ENCODE measurements at regions not wholly inside any gene's neighbourhood (a gene's known extent, or its start where the extent isn't known, plus 50 kb on each side); places are given as distances from the start of the nearest gene placed in this dataset.
A peak's percentile ranks its signal among the peaks of the same experiment; 100 is the strongest.
"Not testable (repeated sequence)": the region's sequence is repeated elsewhere in the genome, so short reads cannot be mapped to it uniquely, and the experiment has no call there.

DNA sequence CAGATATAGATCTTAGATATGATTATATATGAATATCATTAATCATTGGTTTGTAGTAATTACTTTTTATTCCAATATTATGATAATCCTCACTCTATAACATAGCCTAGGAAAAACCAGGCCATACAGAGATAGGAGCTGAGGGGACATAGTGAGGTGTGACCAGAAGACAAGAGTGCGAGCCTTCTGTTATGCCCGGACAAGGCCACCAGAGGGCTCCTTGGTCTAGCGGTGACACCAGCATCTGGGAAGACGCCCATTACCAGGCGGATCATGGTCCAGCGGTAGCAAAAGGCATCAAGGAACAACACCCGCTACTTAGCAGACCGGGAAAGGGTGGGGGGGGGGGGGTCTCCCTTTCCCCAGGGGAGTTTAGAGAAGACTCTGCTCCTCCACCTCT, 96.4 kb upstream of the WSB1 start:
- not testable (repeated sequence) for H2AK5ac ChIP-seq (ENCODE audit: low read length); H3K36me3 ChIP-seq (ENCODE audit: control insufficient read depth in 1 of 2, insufficient read depth in 2 of 2, low read length in 2 of 2); H3K79me1 ChIP-seq (ENCODE audit: low read length); H3K18ac ChIP-seq (ENCODE audit: low read length); H2BK120ac ChIP-seq (ENCODE audit: insufficient read depth, low read length, poor library complexity); H3K23ac ChIP-seq (ENCODE audit: low read length); H2AFZ ChIP-seq (ENCODE audit: insufficient read depth, low read length, poor library complexity); H3K79me2 ChIP-seq (ENCODE audit: control insufficient read depth, insufficient read depth, low read length, poor library complexity); H3K4me2 ChIP-seq (ENCODE audit: low read length); H3K27ac ChIP-seq (ENCODE audit: low read depth, low read length); H3K9ac ChIP-seq (ENCODE audit: low read length); H4K91ac ChIP-seq (ENCODE audit: low read depth, low read length); H3K9me3 ChIP-seq (ENCODE audit: insufficient read depth, low read depth, low read length); H4K12ac ChIP-seq (ENCODE audit: low read depth, low read length); H2BK12ac ChIP-seq (ENCODE audit: low read length); H3K4me3 ChIP-seq (ENCODE audit: low read depth, low read length); H2BK5ac ChIP-seq (ENCODE audit: low read depth, low read length, poor library complexity); H3K4me1 ChIP-seq (ENCODE audit: control insufficient read depth in 1 of 2, insufficient read depth in 2 of 2, low read length in 2 of 2); H3K27me3 ChIP-seq (ENCODE audit: insufficient read depth, low read length); H4K8ac ChIP-seq (ENCODE audit: low read depth, low read length); H3K4ac ChIP-seq (ENCODE audit: low read depth, low read length); H3K14ac ChIP-seq (ENCODE audit: low read length)
- DNase-seq = peak in 1 of 2 donors; percentile 46
- no CpG with 5 or more reads among the region's 8 CpGs for WGBS (ENCODE audit: extremely low coverage, insufficient coverage, insufficient read length)

DNA sequence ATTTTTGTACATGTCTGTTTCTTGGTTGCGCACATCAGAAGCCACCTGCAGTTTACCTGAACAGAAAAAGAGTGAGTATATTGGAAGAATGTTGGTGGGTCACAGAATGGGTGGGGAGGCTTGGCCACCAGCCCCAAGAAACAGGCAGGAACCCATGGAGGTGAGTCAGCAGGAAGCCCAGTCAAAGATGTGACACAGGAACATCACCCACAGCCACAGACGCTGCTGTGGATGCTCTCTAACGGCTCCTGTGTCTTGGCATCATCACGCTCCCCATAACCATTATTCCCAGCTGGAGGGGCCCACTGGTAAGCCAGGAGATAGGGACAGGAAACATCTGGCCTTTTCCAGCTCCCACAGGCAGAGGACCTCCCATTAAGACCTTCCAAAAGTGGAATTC, 94.0 kb upstream of the WSB1 start:
- Histone ChIP-seq H3K4ac (ENCODE audit: low read depth, low read length) (no peak overlapping the region), H2BK5ac (ENCODE audit: low read depth, low read length, poor library complexity) (no peak overlapping the region), H3K9ac (ENCODE audit: low read length) (no peak overlapping the region), H4K8ac (ENCODE audit: low read depth, low read length) (no peak overlapping the region), H4K12ac (ENCODE audit: low read depth, low read length) (no peak overlapping the region), H3K27me3 (ENCODE audit: insufficient read depth, low read length) (peaks cover 3% of the 10 kb centered on the region), H3K14ac (ENCODE audit: low read length) (no peak overlapping the region), H3K9me3 (ENCODE audit: insufficient read depth, low read depth, low read length) (no peaks in the 10 kb centered on the region), H2AFZ (ENCODE audit: insufficient read depth, low read length, poor library complexity) (no peak overlapping the region), H3K4me2 (ENCODE audit: low read length) (no peak overlapping the region), H3K4me3 (ENCODE audit: low read depth, low read length) (no peak overlapping the region), H4K91ac (ENCODE audit: low read depth, low read length) (no peak overlapping the region), H3K79me1 (ENCODE audit: low read length) (no peaks in the 10 kb centered on the region), H2BK120ac (ENCODE audit: insufficient read depth, low read length, poor library complexity) (no peak overlapping the region), H3K79me2 (ENCODE audit: control insufficient read depth, insufficient read depth, low read length, poor library complexity) (no peaks in the 10 kb centered on the region), H3K27ac (ENCODE audit: low read depth, low read length) (no peak overlapping the region), H2BK12ac (ENCODE audit: low read length) (no peak overlapping the region), H3K4me1 (ENCODE audit: control insufficient read depth in 1 of 2, insufficient read depth in 2 of 2, low read length in 2 of 2) (no peaks in the 10 kb centered on the region), H3K23ac (ENCODE audit: low read length) (no peak overlapping the region), H3K36me3 (ENCODE audit: control insufficient read depth in 1 of 2, insufficient read depth in 2 of 2, low read length in 2 of 2) (no peaks in the 10 kb centered on the region), H2AK5ac (ENCODE audit: low read length) (no peak overlapping the region), H3K18ac (ENCODE audit: low read length) (no peak overlapping the region)
- no CpG with 5 or more reads among the region's 4 CpGs for WGBS (ENCODE audit: extremely low coverage, insufficient coverage, insufficient read length)
- no peak for DNase-seq

DNA sequence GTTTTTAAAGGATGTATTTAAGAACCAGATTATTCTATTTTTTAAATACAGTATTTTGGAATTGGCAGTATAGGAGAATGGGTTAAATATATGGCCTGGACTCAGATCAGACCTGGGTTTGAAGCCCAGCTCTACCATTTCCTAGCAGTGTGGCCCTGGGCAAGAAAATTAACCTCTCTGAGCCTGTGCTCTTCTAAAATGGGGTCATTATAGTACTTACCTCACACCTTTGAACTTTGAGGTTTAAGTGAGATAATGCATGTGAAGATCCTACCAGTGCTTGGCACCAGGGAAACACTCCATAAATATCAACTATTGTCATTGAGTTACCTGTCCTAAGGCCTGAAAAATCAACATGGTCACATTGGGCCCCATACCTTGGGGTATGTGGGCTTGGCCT, 93.4 kb upstream of the WSB1 start:
- H3K9ac ChIP-seq (ENCODE audit: low read length) = no peak overlapping the region
- no peak overlapping the region for H3K4me3 ChIP-seq (ENCODE audit: low read depth, low read length)
- H3K18ac ChIP-seq (ENCODE audit: low read length) = no peak overlapping the region
- H3K79me1 ChIP-seq (ENCODE audit: low read length) = no peaks in the 10 kb centered on the region
- no peak overlapping the region for H3K27ac ChIP-seq (ENCODE audit: low read depth, low read length)
- H3K27me3 ChIP-seq (ENCODE audit: insufficient read depth, low read length) = peaks cover 3% of the 10 kb centered on the region
- no peak overlapping the region for H2BK120ac ChIP-seq (ENCODE audit: insufficient read depth, low read length, poor library complexity)
- H3K79me2 ChIP-seq (ENCODE audit: control insufficient read depth, insufficient read depth, low read length, poor library complexity) = no peaks in the 10 kb centered on the region
- DNase-seq = no peak
- no peaks in the 10 kb centered on the region for H3K4me1 ChIP-seq (ENCODE audit: control insufficient read depth in 1 of 2, insufficient read depth in 2 of 2, low read length in 2 of 2)
- no peak overlapping the region for H3K23ac ChIP-seq (ENCODE audit: low read length)
- H3K9me3 ChIP-seq (ENCODE audit: insufficient read depth, low read depth, low read length) = no peaks in the 10 kb centered on the region
- H4K12ac ChIP-seq (ENCODE audit: low read depth, low read length) = no peak overlapping the region
- H3K36me3 ChIP-seq (ENCODE audit: control insufficient read depth in 1 of 2, insufficient read depth in 2 of 2, low read length in 2 of 2) = no peaks in the 10 kb centered on the region
- no peak overlapping the region for H3K4ac ChIP-seq (ENCODE audit: low read depth, low read length)
- H2AFZ ChIP-seq (ENCODE audit: insufficient read depth, low read length, poor library complexity) = no peak overlapping the region
- no peak overlapping the region for H3K4me2 ChIP-seq (ENCODE audit: low read length)
- H2BK12ac ChIP-seq (ENCODE audit: low read length) = no peak overlapping the region
- H2BK5ac ChIP-seq (ENCODE audit: low read depth, low read length, poor library complexity) = no peak overlapping the region
- H3K14ac ChIP-seq (ENCODE audit: low read length) = no peak overlapping the region
- H2AK5ac ChIP-seq (ENCODE audit: low read length) = no peak overlapping the region
- H4K8ac ChIP-seq (ENCODE audit: low read depth, low read length) = no peak overlapping the region
- H4K91ac ChIP-seq (ENCODE audit: low read depth, low read length) = no peak overlapping the region

DNA sequence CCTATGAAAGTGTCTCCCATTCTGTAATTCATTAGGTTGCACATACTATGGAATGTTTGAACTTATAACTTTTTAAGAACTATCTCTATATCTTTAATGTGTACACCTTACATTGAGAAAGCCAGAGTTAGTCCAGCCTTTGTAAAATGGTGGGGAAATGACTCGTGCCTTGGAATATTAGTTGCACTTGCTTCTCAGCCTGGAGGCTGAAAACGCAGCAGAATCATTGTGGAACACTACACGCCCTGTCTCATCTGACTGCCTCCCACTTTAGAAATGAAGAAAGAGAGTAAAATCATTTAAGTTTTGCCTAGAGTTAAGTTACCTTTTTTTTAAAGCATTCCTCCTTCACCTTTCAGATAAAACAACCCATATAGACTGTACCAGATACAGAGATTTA, 90.7 kb upstream of the WSB1 start:
- Histone ChIP-seq H3K4me3 (ENCODE audit: low read depth, low read length) (no peak overlapping the region), H3K27me3 (ENCODE audit: insufficient read depth, low read length) (peaks cover 3% of the 10 kb centered on the region), H3K79me2 (ENCODE audit: control insufficient read depth, insufficient read depth, low read length, poor library complexity) (no peaks in the 10 kb centered on the region), H3K4me1 (ENCODE audit: control insufficient read depth in 1 of 2, insufficient read depth in 2 of 2, low read length in 2 of 2) (no peaks in the 10 kb centered on the region), H3K79me1 (ENCODE audit: low read length) (no peaks in the 10 kb centered on the region), H2AK5ac (ENCODE audit: low read length) (no peak overlapping the region), H3K9ac (ENCODE audit: low read length) (no peak overlapping the region), H3K14ac (ENCODE audit: low read length) (no peak overlapping the region), H4K8ac (ENCODE audit: low read depth, low read length) (no peak overlapping the region), H2BK12ac (ENCODE audit: low read length) (no peak overlapping the region), H3K23ac (ENCODE audit: low read length) (no peak overlapping the region), H2BK120ac (ENCODE audit: insufficient read depth, low read length, poor library complexity) (no peak overlapping the region), H3K18ac (ENCODE audit: low read length) (no peak overlapping the region), H4K91ac (ENCODE audit: low read depth, low read length) (no peak overlapping the region), H2AFZ (ENCODE audit: insufficient read depth, low read length, poor library complexity) (no peak overlapping the region), H3K9me3 (ENCODE audit: insufficient read depth, low read depth, low read length) (peaks cover 1% of the 10 kb centered on the region), H3K36me3 (ENCODE audit: control insufficient read depth in 1 of 2, insufficient read depth in 2 of 2, low read length in 2 of 2) (no peaks in the 10 kb centered on the region), H3K4ac (ENCODE audit: low read depth, low read length) (no peak overlapping the region), H3K27ac (ENCODE audit: low read depth, low read length) (no peak overlapping the region), H2BK5ac (ENCODE audit: low read depth, low read length, poor library complexity) (no peak overlapping the region), H4K12ac (ENCODE audit: low read depth, low read length) (no peak overlapping the region), H3K4me2 (ENCODE audit: low read length) (no peak overlapping the region)
- no CpG with 5 or more reads among the region's 3 CpGs for WGBS (ENCODE audit: extremely low coverage, insufficient coverage, insufficient read length)
- no peak for DNase-seq

DNA sequence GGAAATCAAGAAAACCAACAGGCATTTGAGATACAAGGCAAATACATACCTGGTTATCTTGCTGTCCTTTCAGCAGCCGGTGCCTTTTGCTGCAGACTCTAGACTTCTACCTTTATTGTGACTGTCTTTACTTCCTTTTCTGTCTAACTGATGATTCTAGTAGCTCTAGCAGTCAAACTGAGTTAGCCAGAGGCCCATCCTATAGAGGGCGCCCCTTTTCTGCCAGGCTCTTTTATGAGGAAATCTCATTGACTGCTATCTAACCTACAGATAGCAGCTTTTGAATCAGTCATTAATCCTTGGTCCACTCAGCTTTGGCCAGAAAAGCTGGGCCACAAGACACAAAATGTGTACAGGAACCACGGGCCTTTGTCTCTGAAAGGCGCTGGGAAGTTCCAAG, 87.5 kb upstream of the WSB1 start:
- H3K27ac ChIP-seq (ENCODE audit: low read depth, low read length) = no peak overlapping the region
- no peak overlapping the region for H2BK5ac ChIP-seq (ENCODE audit: low read depth, low read length, poor library complexity)
- no peaks in the 10 kb centered on the region for H3K79me2 ChIP-seq (ENCODE audit: control insufficient read depth, insufficient read depth, low read length, poor library complexity)
- H3K23ac ChIP-seq (ENCODE audit: low read length) = no peak overlapping the region
- H3K9me3 ChIP-seq (ENCODE audit: insufficient read depth, low read depth, low read length) = peaks cover 3% of the 10 kb centered on the region
- H3K18ac ChIP-seq (ENCODE audit: low read length) = no peak overlapping the region
- no peak overlapping the region for H3K4me2 ChIP-seq (ENCODE audit: low read length)
- no peak overlapping the region for H2AK5ac ChIP-seq (ENCODE audit: low read length)
- no peak overlapping the region for H3K14ac ChIP-seq (ENCODE audit: low read length)
- DNase-seq = no peak
- H3K27me3 ChIP-seq (ENCODE audit: insufficient read depth, low read length) = no peaks in the 10 kb centered on the region
- no peaks in the 10 kb centered on the region for H3K36me3 ChIP-seq (ENCODE audit: control insufficient read depth in 1 of 2, insufficient read depth in 2 of 2, low read length in 2 of 2)
- H4K8ac ChIP-seq (ENCODE audit: low read depth, low read length) = no peak overlapping the region
- no peak overlapping the region for H4K91ac ChIP-seq (ENCODE audit: low read depth, low read length)
- H2BK120ac ChIP-seq (ENCODE audit: insufficient read depth, low read length, poor library complexity) = no peak overlapping the region
- H3K4me3 ChIP-seq (ENCODE audit: low read depth, low read length) = no peak overlapping the region
- no peak overlapping the region for H4K12ac ChIP-seq (ENCODE audit: low read depth, low read length)
- no peak overlapping the region for H2AFZ ChIP-seq (ENCODE audit: insufficient read depth, low read length, poor library complexity)
- WGBS (ENCODE audit: extremely low coverage, insufficient coverage, insufficient read length) = no CpG with 5 or more reads among the region's 4 CpGs
- no peaks in the 10 kb centered on the region for H3K79me1 ChIP-seq (ENCODE audit: low read length)
- no peaks in the 10 kb centered on the region for H3K4me1 ChIP-seq (ENCODE audit: control insufficient read depth in 1 of 2, insufficient read depth in 2 of 2, low read length in 2 of 2)
- no peak overlapping the region for H2BK12ac ChIP-seq (ENCODE audit: low read length)
- H3K4ac ChIP-seq (ENCODE audit: low read depth, low read length) = no peak overlapping the region
- no peak overlapping the region for H3K9ac ChIP-seq (ENCODE audit: low read length)
